ENCODE measurements at regions not wholly inside any gene's neighbourhood (a gene's known extent, or its start where the extent isn't known, plus 50 kb on each side); places are given as distances from the start of the nearest gene placed in this dataset.

DNA sequence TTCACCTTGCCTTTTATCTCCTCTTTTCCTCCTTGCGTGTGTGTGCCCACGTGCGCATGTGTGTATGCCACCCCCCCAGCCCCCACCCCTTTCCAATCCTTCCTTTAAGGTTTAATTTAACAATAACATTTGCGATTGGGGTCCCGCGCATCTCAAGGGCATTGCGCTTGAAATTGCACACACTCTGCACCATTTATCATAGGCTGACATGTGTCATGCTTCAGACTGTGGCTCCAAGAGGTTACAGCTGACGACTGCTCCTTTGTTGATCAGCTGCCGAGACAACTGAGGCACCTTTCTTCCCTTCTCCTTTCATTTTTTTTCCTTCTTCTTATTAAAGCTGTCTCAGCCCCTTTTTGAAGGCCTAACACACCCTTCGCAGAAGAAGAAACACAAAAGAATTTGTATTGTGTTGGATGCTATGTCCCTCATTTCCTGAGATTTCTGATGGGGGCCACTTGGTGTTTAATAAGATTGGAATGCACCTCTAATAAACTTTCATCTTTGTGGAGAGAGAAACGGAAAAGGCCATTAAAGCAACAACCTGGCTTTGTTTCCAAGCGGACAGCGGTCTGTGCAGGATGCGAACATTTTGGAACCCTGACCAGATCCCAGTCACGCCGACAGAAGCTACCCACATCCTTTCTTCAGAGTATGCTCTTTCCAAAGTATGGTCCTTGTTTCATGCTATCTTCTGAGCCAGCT is 470.1 kb downstream of the MCTP2 start:
- H3K9me3 ChIP-seq (ENCODE audit: insufficient read depth in 2 of 2, low read depth in 1 of 2, low read length in 1 of 2) = no peaks in the 10 kb centered on the region
- FAIRE-seq = no peak

More for the DNA sequence above, 470.1 kb downstream of the MCTP2 start:
- ChIA-PET CTCF (ENCODE audit: partially characterized antibody) (interaction anchor here (0.6 kb wide), 1 partner anchor 221 kb away, joined by 3 read pairs; no protein-coding TSS in a partner anchor), POLR2A (ENCODE audit: partially characterized antibody) (no interaction called here)
- no peak overlapping the region for H4K8ac ChIP-seq (ENCODE audit: extremely low read depth, insufficient read depth, low read length)
- WGBS, 2 experiments (ENCODE audit: extremely low coverage in 1 of 2, insufficient coverage in 1 of 2, insufficient read length in 1 of 2, insufficient replicate concordance in 2 of 2, low coverage in 1 of 2, low lambda C conversion rate in 2 of 2, missing lambda C conversion rate in 1 of 2) = 94% methylated on average over 15 of the region's 16 CpGs; no CpG with 5 or more reads in 1 of the 2 experiments
- H4K5ac ChIP-seq (ENCODE audit: insufficient read length, low read depth, low read length) = no peak overlapping the region
- H2AK5ac ChIP-seq (ENCODE audit: low read depth, low read length) = no peak overlapping the region
- H4K91ac ChIP-seq (replicated peaks; ENCODE audit: insufficient read length, low read length) = no peak overlapping the region
- no peaks in the 10 kb centered on the region for H3K4me1 ChIP-seq (replicated peaks in 1 of 4; ENCODE audit: control insufficient read depth in 3 of 4, insufficient read depth in 4 of 4, low read length in 3 of 4)
- no peak overlapping the region for H3K56ac ChIP-seq (replicated peaks; ENCODE audit: insufficient read length, low read depth, low read length)
- H2BK15ac ChIP-seq (ENCODE audit: low read length) = no peak overlapping the region
- H3K79me2 ChIP-seq (ENCODE audit: control insufficient read depth in 1 of 2, insufficient read depth in 2 of 2, low read length in 2 of 2) = no peaks in the 10 kb centered on the region
- H2BK120ac ChIP-seq (replicated peaks; ENCODE audit: low read depth, low read length) = no peak overlapping the region
- H3K79me1 ChIP-seq (ENCODE audit: low read depth, low read length) = no peaks in the 10 kb centered on the region
- H3K9ac ChIP-seq (replicated peaks in 1 of 4; ENCODE audit: extremely low read depth in 1 of 4, low read depth in 3 of 4, low read length in 3 of 4) = no peak overlapping the region
- no peak overlapping the region for H3K4me3 ChIP-seq (ENCODE audit: extremely low read depth in 1 of 4, insufficient read depth in 2 of 4, low read depth in 3 of 4, low read length in 4 of 4)
- H2BK5ac ChIP-seq (ENCODE audit: low read depth, low read length) = no peak overlapping the region
- no peaks in the 10 kb centered on the region for H4K20me1 ChIP-seq (replicated peaks in 1 of 2; ENCODE audit: control insufficient read depth in 1 of 2, insufficient read depth in 2 of 2, low read length in 2 of 2)
- no peaks in the 10 kb centered on the region for H3K23me2 ChIP-seq (ENCODE audit: low read depth, low read length)
- H3K4me2 ChIP-seq (ENCODE audit: insufficient read depth in 1 of 2, low read depth in 2 of 2, low read length in 2 of 2) = no peak overlapping the region
- no peak overlapping the region for H3K23ac ChIP-seq (ENCODE audit: insufficient read length)
- DNase-seq (ENCODE audit: low read depth in 1 of 2, low spot score in 2 of 2) = no peak
- no peak overlapping the region for H3K18ac ChIP-seq (ENCODE audit: extremely low read depth, low read length)
- no peak overlapping the region for H2AFZ ChIP-seq (ENCODE audit: low read length)
- TF ChIP-seq YY1 (IDR thresholded peaks at IDR 0.05; ENCODE audit: low read depth, low read length) = no peak
- TF ChIP-seq HDAC6 (IDR thresholded peaks at IDR 0.05; ENCODE audit: low read depth, low read length) = no peak
- TF ChIP-seq RNF2 (IDR thresholded peaks at IDR 0.05; ENCODE audit: borderline replicate concordance, low read depth, low read length, missing control alignments, poor library complexity, severe bottlenecking) = no peak
- no peak for TF ChIP-seq TCF12 (IDR thresholded peaks at IDR 0.05; ENCODE audit: low read depth, low read length)
- TF ChIP-seq NANOG (IDR thresholded peaks at IDR 0.05; ENCODE audit: insufficient read depth, low read depth, low read length, poor library complexity, severe bottlenecking) = no peak
- TF ChIP-seq EP300 (IDR thresholded peaks at IDR 0.05; ENCODE audit: borderline replicate concordance in 1 of 2, low read depth in 2 of 2, low read length in 2 of 2) = no peak
- TF ChIP-seq GTF2F1 (IDR thresholded peaks at IDR 0.05; ENCODE audit: borderline replicate concordance, low read depth, low read length) = no peak
- no peak overlapping the region for H2BK12ac ChIP-seq (ENCODE audit: low read depth, low read length)
- H3K36me3 ChIP-seq (ENCODE audit: control insufficient read depth in 2 of 4, insufficient read depth in 4 of 4, low read length in 3 of 4) = no peaks in the 10 kb centered on the region
- peaks cover 0 to 1% (median 0%) of the 10 kb centered on the region in 4 experiments; a peak in 1 of 7 replicates for H3K27me3 ChIP-seq (replicated peaks in 1 of 4; ENCODE audit: control insufficient read depth in 3 of 4, extremely low read depth in 1 of 4, insufficient read depth in 3 of 4, low read length in 3 of 4)
- no peak overlapping the region for H3K4ac ChIP-seq (replicated peaks; ENCODE audit: insufficient read length, low read depth, low read length)
- no peak overlapping the region for H3K14ac ChIP-seq (ENCODE audit: insufficient read length)
- H2BK20ac ChIP-seq (ENCODE audit: low read length) = no peak overlapping the region
- no peak overlapping the region for H3K27ac ChIP-seq (ENCODE audit: low read depth, low read length)

Data from H1 (cell line).